Neural cell (in vitro differentiated cells): ENCODE measurements at regions not wholly inside any gene's neighbourhood (a gene's known extent, or its start where the extent isn't known, plus 50 kb on each side); places are given as distances from the start of the nearest gene placed in this dataset.

Experiments
- H2AFZ ChIP-seq: fragments of 200-600, 300-800 bp; sonication (generic), shearing (Covaris generic); 2 replicates; pipeline ENCODE4 v1.6.0; 2014; ENCODE audit warnings: low read depth, mild to moderate bottlenecking, antibody characterized with exemption, low read length, moderate library complexity
- H3F3A ChIP-seq: fragments of 200-600 bp; shearing (Covaris generic); 2 replicates; pipeline ENCODE4 v1.6.1; 2016; ENCODE audit warnings: mild to moderate bottlenecking, moderate library complexity, mixed read lengths, antibody characterized with exemption, low read length; ENCODE audit not compliant: insufficient read depth, poor library complexity, severe bottlenecking
- H3K27ac ChIP-seq: fragments of 200-600, 300-800 bp; sonication (generic), shearing (Covaris generic); 2 replicates; pipeline ENCODE4 v1.5.1; 2014; ENCODE audit warnings: mild to moderate bottlenecking, low read length, moderate library complexity
- H3K27me3 ChIP-seq: fragments of 300-800, 200-600 bp; sonication (generic), shearing (Covaris generic); 2 replicates; pipeline ENCODE4 v1.6.0; 2014; ENCODE audit warnings: mild to moderate bottlenecking, low read depth, low read length, moderate library complexity; ENCODE audit not compliant: insufficient read depth
- H3K36me3 ChIP-seq: fragments of 300-800, 200-600 bp; sonication (generic), shearing (Covaris generic); 2 replicates; pipeline ENCODE4 v1.5.1; 2014; ENCODE audit warnings: mild to moderate bottlenecking, antibody characterized with exemption, low read length, moderate library complexity; ENCODE audit not compliant: insufficient read depth
- H3K4me2 ChIP-seq: fragments of 300-800, 200-600 bp; sonication (generic), shearing (Covaris generic); 2 replicates; pipeline ENCODE4 v1.6.0; 2014; ENCODE audit warnings: mild to moderate bottlenecking, low read length
- H3K4me3 ChIP-seq: fragments of 300-800, 200-600 bp; sonication (generic), shearing (Covaris generic); 2 replicates; pipeline ENCODE4 v1.5.1; 2014; ENCODE audit warnings: mild to moderate bottlenecking, low read length, moderate library complexity
- H3K79me2 ChIP-seq: fragments of 200-600 bp; shearing (Covaris generic); replicated peaks from 2 replicates; pipeline ENCODE4 v1.6.0; 2014; ENCODE audit warnings: mild to moderate bottlenecking, low read length, moderate library complexity; ENCODE audit not compliant: insufficient read depth
- H3K9ac ChIP-seq: fragments of 300-800, 200-600 bp; sonication (generic), shearing (Covaris generic); 2 replicates; pipeline ENCODE4 v1.6.1; 2016; ENCODE audit warnings: mild to moderate bottlenecking, low read length, mixed read lengths
- H3K9me2 ChIP-seq: fragments of 200-600 bp; shearing (Covaris generic); 2 replicates; pipeline ENCODE4 v1.6.1; 2016; ENCODE audit warnings: mild to moderate bottlenecking, low read length, mixed read lengths; ENCODE audit not compliant: insufficient read depth
- H3K9me3 ChIP-seq: fragments of 200-600, 300-800 bp; sonication (generic), shearing (Covaris generic); 2 replicates; pipeline ENCODE4 v1.6.1; 2016; ENCODE audit warnings: mild to moderate bottlenecking, mixed run types, low read length, moderate library complexity, mixed read lengths
- H4K20me1 ChIP-seq: fragments of 200-600 bp; shearing (Covaris generic); 2 replicates; pipeline ENCODE4 v1.6.1; 2016; ENCODE audit warnings: mild to moderate bottlenecking, mixed run types; ENCODE audit not compliant: insufficient read depth
- EP300 ChIP-seq: fragments of 450-650 bp; conservative IDR thresholded peaks from 2 replicates; pipeline ENCODE4 v1.6.1; 2014; ENCODE audit warnings: antibody characterized with exemption, mild to moderate bottlenecking, moderate library complexity; ENCODE audit not compliant: poor library complexity, severe bottlenecking
- EZH2 ChIP-seq: fragments of 200-600, 300-800 bp; shearing (Covaris generic), sonication (generic); IDR thresholded peaks from 2 replicates; pipeline ENCODE4 v1.6.1; 2014; ENCODE audit warnings: antibody characterized with exemption, low read length, borderline replicate concordance, mild to moderate bottlenecking; ENCODE audit not compliant: insufficient read depth, poor library complexity, severe bottlenecking
- MXI1 ChIP-seq: fragments of 450-650 bp; conservative IDR thresholded peaks from 2 replicates; pipeline ENCODE4 v1.6.1; 2014; ENCODE audit warnings: antibody characterized with exemption, mild to moderate bottlenecking; ENCODE audit not compliant: poor library complexity, severe bottlenecking
- POLR2AphosphoS5 ChIP-seq: IDR thresholded peaks from 2 replicates; pipeline ENCODE4 v1.6.1; 2012
- RAD21 ChIP-seq: fragments of 450-650 bp; conservative IDR thresholded peaks from 2 replicates; pipeline ENCODE4 v1.6.1; 2014; ENCODE audit warnings: antibody characterized with exemption, mild to moderate bottlenecking, moderate library complexity
- SMC3 ChIP-seq: fragments of 450-650 bp; conservative IDR thresholded peaks from 2 replicates; pipeline ENCODE4 v1.6.1; 2014; ENCODE audit warnings: antibody characterized with exemption, mild to moderate bottlenecking, moderate library complexity; ENCODE audit not compliant: poor library complexity
- TAF1 ChIP-seq: IDR thresholded peaks from 2 replicates; pipeline ENCODE4 v1.6.1; 2012; ENCODE audit warnings: low read depth
- TF ChIP-seq, protein P1 (sequence below): IDR thresholded peaks from 2 replicates; pipeline ENCODE4 v1.6.1; 2012; ENCODE audit warnings: borderline replicate concordance
- TF ChIP-seq, protein P2 (sequence below): fragments of 450-650 bp; IDR thresholded peaks from 2 replicates; pipeline ENCODE4 v1.5.1; 2014; ENCODE audit warnings: antibody characterized with exemption, mild to moderate bottlenecking, moderate library complexity; ENCODE audit not compliant: poor library complexity, severe bottlenecking

GRCh38 chr6:106025655-106026054, 60.5 kb upstream of the PRDM1 start:
- Histone ChIP-seq H3K27me3 (no peaks in the 10 kb centered on the region), H3K9ac (no peak overlapping the region), H3K9me3 (no peaks in the 10 kb centered on the region)

GRCh38 chr6:106022801-106023200, 63.3 kb upstream of the PRDM1 start:
- Histone ChIP-seq H3K9ac (no peak overlapping the region), H3K4me2 (no peak overlapping the region), H3K4me3 (no peak overlapping the region), H3K9me2 (no peaks in the 10 kb centered on the region), H2AFZ (no peak overlapping the region), H4K20me1 (no peaks in the 10 kb centered on the region), H3F3A (no peaks in the 10 kb centered on the region), H3K36me3 (no peaks in the 10 kb centered on the region), H3K27ac (no peak overlapping the region), H3K27me3 (no peaks in the 10 kb centered on the region), H3K9me3 (no peaks in the 10 kb centered on the region), H3K79me2 (no peaks in the 10 kb centered on the region)
- TF ChIP-seq EP300 (no peak), RAD21 (no peak)

More at GRCh38 chr6:106025655-106026054, 60.5 kb upstream of the PRDM1 start:
- Histone ChIP-seq H3K27ac (no peak overlapping the region), H3K36me3 (no peaks in the 10 kb centered on the region), H3F3A (no peaks in the 10 kb centered on the region), H2AFZ (no peak overlapping the region), H3K9me2 (no peaks in the 10 kb centered on the region), H3K4me2 (no peak overlapping the region), H3K4me3 (no peak overlapping the region), H3K79me2 (no peaks in the 10 kb centered on the region), H4K20me1 (no peaks in the 10 kb centered on the region)
- no peak for TF ChIP-seq EP300
- TF ChIP-seq TAF1, result no peak
- TF ChIP-seq SMC3, result no peak
- no peak for TF ChIP-seq MXI1
- TF ChIP-seq, protein P1, sequence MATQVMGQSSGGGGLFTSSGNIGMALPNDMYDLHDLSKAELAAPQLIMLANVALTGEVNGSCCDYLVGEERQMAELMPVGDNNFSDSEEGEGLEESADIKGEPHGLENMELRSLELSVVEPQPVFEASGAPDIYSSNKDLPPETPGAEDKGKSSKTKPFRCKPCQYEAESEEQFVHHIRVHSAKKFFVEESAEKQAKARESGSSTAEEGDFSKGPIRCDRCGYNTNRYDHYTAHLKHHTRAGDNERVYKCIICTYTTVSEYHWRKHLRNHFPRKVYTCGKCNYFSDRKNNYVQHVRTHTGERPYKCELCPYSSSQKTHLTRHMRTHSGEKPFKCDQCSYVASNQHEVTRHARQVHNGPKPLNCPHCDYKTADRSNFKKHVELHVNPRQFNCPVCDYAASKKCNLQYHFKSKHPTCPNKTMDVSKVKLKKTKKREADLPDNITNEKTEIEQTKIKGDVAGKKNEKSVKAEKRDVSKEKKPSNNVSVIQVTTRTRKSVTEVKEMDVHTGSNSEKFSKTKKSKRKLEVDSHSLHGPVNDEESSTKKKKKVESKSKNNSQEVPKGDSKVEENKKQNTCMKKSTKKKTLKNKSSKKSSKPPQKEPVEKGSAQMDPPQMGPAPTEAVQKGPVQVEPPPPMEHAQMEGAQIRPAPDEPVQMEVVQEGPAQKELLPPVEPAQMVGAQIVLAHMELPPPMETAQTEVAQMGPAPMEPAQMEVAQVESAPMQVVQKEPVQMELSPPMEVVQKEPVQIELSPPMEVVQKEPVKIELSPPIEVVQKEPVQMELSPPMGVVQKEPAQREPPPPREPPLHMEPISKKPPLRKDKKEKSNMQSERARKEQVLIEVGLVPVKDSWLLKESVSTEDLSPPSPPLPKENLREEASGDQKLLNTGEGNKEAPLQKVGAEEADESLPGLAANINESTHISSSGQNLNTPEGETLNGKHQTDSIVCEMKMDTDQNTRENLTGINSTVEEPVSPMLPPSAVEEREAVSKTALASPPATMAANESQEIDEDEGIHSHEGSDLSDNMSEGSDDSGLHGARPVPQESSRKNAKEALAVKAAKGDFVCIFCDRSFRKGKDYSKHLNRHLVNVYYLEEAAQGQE, result no peak
- TF ChIP-seq, protein P2, sequence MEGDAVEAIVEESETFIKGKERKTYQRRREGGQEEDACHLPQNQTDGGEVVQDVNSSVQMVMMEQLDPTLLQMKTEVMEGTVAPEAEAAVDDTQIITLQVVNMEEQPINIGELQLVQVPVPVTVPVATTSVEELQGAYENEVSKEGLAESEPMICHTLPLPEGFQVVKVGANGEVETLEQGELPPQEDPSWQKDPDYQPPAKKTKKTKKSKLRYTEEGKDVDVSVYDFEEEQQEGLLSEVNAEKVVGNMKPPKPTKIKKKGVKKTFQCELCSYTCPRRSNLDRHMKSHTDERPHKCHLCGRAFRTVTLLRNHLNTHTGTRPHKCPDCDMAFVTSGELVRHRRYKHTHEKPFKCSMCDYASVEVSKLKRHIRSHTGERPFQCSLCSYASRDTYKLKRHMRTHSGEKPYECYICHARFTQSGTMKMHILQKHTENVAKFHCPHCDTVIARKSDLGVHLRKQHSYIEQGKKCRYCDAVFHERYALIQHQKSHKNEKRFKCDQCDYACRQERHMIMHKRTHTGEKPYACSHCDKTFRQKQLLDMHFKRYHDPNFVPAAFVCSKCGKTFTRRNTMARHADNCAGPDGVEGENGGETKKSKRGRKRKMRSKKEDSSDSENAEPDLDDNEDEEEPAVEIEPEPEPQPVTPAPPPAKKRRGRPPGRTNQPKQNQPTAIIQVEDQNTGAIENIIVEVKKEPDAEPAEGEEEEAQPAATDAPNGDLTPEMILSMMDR, result no peak
- TF ChIP-seq RAD21, result no peak
- no peak for TF ChIP-seq EZH2
- TF ChIP-seq POLR2AphosphoS5, result no peak

GRCh38 chr6:106017454-106017853, 68.7 kb upstream of the PRDM1 start:
- no peaks in the 10 kb centered on the region for H3K36me3 ChIP-seq
- no peaks in the 10 kb centered on the region for H3K79me2 ChIP-seq
- no peak overlapping the region for H2AFZ ChIP-seq
- TF ChIP-seq SMC3, result no peak
- TF ChIP-seq EZH2, result no peak
- TF ChIP-seq TAF1, result no peak
- no peak for TF ChIP-seq MXI1
- TF ChIP-seq, protein P1, result no peak
- no peak for TF ChIP-seq RAD21
- no peak for TF ChIP-seq EP300
- no peak for TF ChIP-seq POLR2AphosphoS5
- TF ChIP-seq, protein P2, result no peak
- no peaks in the 10 kb centered on the region for H3K27me3 ChIP-seq
- H4K20me1 ChIP-seq, result no peaks in the 10 kb centered on the region
- no peak overlapping the region for H3K27ac ChIP-seq
- no peaks in the 10 kb centered on the region for H3F3A ChIP-seq
- H3K4me2 ChIP-seq, result no peak overlapping the region
- H3K4me3 ChIP-seq, result no peak overlapping the region
- H3K9ac ChIP-seq, result no peak overlapping the region
- no peaks in the 10 kb centered on the region for H3K9me2 ChIP-seq
- no peaks in the 10 kb centered on the region for H3K9me3 ChIP-seq
